Pons (tissue), 1 donor: ENCODE measurements at regions not wholly inside any gene's neighbourhood (a gene's known extent, or its start where the extent isn't known, plus 50 kb on each side); places are given as distances from the start of the nearest gene placed in this dataset.
"Not testable (repeated sequence)": the region's sequence is repeated elsewhere in the genome, so short reads cannot be mapped to it uniquely, and the experiment has no call there.

Experiments used
- DNase-seq: peaks from one replicate; pipeline ENCODE4 v3.0.0-alpha.2; 2016; ENCODE audit warnings: low spot score

DNA sequence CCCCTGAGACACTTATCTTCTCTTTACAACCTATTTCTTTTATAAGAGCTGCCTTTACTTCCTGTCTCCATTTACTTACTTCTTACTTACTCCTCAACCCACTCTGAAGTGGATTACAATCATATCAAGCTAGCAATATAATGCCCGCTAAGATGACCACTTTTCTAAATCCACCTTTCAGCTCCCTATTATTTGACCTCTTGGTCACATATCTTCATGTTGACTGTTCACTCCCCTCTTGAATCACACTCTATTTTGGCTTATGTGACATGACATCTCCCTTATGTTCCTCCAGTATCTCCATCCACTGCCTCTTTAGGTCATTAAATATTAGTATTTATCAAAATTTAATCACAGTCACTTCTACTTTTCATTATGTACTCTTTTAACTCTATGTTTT is 255.3 kb upstream of the TRPC7 start:
- DNase-seq = no peak

DNA sequence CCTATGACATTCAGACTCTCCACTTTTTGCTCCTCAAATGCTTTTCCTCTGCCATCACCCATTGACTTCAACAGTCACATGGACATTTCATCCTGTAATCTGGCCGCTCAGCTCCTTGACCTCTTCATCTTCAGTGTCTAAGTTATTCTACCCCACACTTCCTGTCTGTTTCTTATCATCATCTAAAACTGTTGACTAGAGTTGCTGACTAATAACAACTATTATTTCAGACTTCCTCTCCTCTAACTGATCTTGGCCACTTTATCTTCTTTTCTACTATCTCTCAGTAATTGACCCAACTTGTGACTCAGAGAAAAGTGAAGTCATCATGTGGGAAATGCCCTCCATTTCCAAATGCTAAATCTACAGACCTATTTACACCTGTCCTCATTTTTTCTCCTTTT is 254.7 kb upstream of the TRPC7 start:
- DNase-seq = no peak

DNA sequence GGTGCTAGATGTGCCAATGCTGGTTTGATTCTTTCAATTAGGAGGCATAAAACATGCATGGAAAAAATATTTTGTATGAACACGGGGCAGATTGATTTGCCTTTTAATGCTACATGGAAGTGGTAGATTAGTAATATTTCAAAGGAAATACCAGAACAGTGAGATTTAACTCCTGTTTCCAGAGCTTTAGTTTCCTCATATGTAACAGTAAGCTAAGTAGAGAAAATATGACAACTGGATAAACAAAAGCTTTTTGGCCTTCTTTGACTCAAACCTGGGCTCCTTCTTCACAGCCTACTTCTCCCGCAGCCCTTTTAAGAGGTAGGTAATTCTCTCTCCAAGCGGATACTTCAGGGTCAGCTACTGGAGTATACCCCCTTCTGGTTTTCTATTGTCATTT is 254.2 kb upstream of the TRPC7 start:
- DNase-seq = no peak

DNA sequence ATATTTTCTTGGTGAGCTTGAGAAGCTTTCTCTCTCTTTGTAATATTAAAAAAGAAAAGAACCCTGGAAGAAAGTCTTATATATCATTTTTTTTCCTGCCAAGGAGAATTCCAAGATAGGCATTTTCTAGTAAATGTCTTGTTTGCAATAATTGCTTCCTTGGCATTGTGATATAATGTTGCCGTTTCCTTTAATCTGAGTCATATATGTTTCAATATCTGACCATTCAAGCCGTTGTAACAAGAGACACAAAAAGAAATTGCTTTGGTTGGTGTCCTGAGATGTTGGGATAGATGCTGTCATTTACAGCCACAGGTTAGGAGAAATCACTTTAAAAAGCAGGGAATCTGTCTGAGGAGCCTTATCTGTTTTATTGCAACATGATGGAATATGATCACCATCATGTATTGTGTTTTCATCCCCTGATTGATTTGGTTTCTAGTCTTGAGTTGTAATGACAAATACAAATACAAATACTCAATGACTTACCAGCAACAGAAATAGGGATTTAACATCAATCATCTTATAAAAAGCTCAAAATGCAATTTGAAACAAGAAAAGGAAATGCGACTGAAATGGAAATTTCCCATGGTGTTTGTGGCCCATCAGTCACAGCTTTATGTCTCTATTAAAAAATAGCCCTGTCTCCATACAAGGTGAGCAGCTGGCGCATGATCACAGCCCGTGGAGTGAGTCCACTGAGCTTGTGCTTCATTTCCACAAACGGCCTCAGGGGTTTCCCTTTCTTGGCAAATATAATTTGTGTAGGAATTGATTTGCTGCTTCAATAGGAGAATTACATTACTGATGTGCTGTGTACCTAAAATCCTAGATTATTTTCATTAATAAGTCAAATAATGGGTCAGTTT is 250.1 kb upstream of the TRPC7 start:
- DNase-seq = no peak

DNA sequence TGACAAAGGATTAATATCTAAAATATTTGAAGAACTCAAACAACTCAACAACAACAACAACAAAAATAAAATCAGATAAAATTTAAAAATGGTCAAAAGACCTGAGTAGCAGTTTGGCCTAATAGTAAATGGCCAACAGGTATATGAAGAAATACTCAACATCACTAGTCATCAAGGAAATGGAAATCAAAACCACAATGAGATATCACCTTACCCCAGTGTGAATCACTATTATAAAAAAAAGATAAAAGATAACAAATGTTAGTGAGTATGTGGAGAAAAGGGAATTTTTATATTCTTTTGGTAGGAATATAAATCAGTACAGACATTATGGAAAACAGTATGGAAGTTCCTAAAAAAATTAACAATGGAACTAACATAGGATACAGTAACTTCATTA is 247.9 kb upstream of the TRPC7 start:
- DNase-seq = no peak

DNA sequence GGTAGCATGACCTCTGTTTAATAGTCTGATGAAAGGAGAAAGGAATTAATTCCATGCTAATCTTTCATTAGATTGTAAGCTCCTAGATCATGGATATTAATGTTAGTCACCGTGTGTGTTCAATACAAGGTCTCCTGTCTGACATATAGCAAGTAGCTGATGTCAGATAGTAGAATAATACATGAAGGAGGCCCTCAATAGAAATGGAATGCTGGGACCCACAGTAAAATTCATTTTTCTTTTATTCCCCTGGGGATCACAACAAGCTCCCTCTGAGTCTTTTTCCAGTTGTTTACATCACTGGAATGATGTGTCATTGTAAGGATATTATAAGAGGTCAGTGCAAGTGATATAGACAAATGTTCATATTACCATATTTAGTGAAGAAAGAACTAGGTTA is 240.3 kb upstream of the TRPC7 start:
- no peak for DNase-seq

DNA sequence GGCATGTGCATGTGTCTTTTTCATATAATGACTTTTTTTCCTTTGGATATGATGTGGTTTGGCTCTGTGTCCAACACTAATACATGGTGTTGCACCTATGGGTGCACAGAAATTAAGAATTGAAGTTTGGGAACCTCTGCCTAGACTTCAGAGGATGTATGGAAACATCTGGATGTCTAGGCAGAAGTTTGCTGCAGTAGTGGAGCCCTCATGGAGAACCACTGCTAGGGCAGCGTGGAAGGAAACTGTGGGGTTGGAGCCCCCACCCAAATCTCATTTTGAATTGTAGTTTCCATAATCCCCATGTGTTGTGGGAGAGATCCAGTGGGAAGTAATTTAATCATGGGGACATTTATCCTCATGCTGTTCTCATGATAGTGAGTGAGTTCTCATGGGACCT is 235.0 kb upstream of the TRPC7 start:
- DNase-seq = no peak

DNA sequence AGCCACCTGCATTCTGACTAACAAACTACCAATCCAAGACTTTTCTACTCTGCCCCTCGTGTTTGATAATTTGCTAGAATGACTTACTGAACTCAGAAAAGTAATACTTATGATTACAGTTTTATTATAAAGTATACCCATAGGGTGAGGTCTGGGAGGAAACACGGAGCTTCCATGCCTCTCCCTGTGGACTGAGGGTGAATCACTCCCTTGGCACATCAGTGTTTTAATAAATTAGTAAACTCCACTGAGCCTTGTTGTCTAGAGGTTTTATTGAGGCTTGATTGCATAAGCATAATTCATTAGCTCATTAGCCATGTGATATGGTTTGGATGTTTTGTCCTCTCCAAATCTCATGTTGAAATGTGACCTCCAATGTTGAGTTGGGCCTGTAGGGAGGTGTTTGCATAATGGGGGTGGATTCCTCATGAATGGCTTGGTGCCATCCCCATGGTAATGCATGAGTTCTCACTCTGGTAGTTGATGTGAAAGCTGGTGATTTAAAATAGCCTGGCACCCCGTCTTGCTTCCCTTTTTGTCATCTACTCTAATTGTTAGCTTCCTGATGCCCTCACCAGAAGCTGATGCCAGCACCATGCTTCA is 233.6 kb upstream of the TRPC7 start:
- no peak for DNase-seq

DNA sequence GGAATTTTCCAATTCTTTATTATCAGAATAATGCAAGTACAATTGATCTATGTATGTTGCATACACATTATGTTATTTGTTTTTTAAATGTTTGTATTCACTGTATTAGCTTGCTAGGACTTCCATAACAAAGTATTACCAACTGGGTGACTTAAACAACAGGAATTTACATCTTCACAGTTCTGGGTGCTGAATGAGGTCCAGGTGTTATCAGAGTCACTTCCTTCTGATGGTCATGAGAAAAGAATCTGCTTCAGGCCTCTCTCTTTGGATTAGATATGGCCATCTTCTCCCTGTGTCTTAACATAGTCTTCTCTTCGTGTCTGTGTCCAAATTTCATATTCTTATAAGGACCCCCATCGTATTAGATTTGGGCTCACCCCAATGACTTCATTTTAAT is 229.1 kb upstream of the TRPC7 start:
- no peak for DNase-seq

DNA sequence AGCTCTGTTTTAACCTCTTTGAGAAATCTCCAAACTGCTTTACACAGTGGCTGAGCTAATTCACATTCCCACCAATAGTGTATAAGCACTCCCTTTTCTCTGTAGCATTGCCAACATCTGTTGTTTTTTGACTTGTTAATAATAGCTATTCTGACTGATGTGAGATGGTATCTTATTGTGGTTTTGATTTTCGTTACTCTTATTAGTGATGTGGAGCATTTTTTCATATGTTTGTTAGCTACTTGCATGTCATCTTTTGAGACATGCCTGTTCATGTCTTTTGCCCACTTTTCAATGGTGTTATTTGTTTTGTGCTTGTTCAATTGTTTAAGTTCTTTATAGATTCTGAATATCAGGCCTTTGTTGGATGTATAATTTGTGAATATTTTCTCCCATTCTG is 225.2 kb upstream of the TRPC7 start:
- DNase-seq = no peak

DNA sequence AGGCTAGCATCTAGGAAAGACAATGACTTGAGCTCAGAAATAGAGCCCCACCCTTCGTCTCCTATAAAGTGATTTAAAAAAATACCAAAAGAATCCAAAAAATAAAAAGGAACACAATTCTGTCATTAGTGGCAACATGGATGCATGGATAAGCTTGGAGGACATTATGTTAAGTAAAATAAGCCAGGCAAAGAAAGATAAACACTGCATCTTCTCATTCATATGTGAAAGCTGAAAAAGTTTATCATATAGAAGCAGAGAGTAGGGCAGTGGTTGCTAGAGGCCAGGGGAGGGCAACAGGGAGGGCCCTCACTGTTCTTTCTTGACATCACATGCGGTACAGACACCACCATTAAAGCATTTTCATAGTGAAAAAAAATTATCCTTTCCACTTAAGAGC is 220.9 kb upstream of the TRPC7 start:
- DNase-seq = no peak

DNA sequence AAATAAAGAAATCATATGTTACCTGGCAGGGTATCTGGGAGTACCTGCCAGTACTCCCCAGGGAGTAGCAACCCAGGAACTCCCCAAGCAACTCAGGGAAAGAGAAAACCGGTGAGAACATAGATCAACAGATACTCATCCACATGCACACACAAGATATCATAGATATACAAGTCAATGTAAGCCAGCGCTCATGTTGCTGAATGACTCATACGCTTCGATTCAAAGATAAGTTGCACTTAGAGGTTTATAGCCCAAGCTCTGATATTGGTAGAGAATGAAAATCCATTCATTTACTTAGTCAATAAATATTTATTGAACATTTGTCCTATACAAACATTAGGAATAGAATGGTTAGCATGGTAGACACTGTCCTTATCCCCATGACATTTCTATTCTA is 219.1 kb upstream of the TRPC7 start:
- DNase-seq = no peak

DNA sequence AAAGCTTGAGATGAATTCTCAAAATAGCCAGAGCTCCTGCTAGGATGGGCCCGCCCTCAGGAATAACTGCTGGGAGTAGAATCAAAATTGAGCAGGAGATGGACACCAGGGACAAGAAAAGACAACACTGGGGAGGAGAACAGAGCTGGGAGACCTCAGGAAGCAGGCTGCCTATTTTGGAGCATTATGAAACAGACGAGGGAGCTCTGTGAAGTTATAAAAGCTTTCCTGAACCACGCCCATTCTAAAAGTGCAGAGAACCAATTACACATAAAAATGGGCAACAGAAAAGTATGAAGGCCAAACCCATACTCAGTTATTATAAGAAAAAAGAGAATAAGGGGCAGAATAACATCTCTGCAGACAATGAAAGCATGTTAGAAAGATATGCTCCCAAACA is 213.9 kb upstream of the TRPC7 start:
- DNase-seq = no peak

DNA sequence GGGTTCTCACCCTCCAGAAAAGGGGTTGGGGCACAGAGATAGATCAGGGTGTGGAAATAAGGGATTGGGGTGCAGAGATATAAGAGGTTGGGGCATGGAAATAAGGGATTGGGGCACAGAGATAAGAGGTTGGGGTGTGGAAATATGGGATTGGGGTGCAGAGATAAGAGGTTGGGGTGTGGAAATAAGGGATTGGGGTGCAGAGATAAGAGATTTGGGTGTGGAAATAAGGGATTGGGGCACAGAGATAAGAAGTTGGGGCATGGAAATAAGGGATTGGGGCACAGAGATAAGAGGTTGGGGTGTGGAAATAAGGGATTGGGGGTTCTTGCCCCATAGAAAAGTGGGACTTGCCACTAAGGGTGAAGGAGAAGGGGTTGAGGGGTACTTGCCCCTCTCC is 204.5 kb upstream of the TRPC7 start:
- DNase-seq = not testable (repeated sequence)

DNA sequence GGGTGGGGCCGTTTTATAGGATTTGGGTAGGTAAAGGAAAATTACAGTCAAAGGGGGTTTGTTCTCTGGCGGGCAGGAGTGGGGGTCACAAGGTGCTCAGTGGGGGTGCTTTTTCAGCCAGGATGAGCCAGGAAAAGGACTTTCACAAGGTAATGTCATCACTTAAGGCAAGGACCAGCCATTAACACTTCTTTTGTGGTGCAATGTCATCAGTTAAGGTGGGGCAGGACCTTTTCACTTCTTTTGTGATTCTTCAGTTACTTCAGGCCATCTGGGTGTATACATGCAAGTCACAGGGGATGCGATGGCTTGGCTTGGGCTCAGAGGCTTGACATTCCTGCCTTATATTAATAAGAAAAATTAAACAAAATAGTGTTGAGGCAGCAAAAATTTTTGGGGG is 200.1 kb upstream of the TRPC7 start:
- DNase-seq = not testable (repeated sequence)

DNA sequence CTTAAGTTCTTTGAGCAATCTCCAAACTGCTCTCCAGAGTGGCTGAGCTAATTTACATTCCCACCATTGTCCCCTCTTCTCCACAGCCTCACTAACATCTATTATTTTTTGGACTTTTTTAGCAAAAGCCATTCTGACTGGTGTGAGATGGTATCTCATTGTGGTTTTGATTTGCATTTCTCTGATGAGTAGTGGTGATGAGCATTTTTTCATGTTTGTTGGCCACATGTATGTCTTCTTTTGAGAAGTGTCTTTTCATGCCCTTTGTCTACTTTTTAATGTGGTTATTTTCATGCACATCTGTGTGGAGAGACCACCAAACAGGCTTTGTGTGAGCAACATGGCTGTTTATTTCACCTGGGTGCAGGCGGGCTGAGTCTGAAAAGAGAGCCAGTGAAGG is 199.7 kb upstream of the TRPC7 start:
- DNase-seq = not testable (repeated sequence)

DNA sequence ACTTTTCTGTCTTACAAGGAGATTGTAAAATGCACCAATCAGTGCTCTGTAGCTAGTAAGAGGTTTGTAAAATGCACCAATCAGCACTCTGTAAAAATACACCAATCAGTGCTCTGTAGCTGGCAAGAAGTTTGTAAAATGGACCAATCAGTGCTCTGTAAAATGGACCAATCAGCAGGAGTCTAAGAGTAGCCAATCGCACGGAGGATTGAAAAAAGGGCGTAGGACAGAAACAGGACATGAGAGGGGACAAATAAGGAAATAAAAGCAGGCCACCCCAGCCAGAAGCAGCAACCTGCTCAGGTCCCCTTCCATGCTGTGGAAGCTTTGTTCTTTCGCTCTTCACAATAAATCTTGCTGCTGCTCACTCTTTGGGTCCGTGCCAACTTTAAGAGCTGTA is 199.1 kb upstream of the TRPC7 start:
- DNase-seq = not testable (repeated sequence)

DNA sequence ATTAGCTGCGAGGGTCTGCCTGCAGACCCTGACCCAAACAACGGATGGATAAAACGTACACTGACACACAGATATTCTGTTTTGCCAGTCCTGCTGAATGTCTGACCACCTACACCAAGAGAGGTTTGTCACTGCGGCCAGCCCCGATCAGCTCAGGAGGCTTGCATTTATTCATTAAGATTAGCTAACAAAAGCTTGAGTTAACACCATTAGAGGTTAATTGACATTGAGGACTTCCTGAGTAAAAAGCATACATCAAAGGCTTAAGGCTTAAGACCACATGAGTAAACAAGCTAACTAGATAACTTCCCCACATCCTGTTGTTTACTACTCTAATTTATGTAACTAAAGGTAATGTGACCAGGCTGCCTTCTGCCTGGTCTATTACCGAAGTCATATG is 198.1 kb upstream of the TRPC7 start:
- no peak for DNase-seq

DNA sequence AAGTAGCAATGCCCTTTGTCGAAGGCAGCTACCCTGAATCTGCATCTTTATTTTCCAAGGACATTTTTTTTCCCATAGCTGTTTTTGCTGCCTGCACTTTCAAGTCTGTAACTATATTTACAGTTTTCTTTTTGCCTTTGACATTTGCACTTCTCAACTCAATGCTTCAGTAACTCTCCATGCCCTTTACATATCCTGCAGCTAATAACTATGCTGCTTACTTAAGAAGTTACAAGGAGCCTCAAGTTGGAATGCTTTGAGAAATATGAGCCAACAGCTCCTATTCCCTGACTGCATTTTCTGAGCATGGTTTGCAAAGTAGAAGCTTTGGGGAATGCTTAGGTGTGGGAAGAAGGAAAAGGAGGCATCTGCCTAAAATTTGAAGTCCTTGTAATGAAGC is 194.8 kb upstream of the TRPC7 start:
- DNase-seq = no peak

DNA sequence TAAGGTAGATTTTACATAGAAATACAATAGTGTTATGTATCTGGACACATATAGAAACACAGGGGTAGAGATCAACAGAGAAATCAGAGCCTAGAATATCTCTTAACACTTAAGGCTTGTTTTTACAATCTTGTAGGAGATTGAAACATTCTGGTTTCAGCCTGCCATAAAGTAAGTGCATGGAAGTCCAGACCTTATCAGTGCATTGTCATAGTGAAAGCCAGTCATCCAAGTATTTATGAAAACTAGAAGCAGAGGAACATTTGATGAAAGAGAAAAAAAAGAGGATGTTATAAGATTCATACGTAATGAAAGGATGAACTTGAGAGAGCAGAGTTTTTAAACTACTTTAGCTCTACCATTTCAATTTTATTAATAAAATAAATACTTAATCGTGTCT is 194.3 kb upstream of the TRPC7 start:
- no peak for DNase-seq

DNA sequence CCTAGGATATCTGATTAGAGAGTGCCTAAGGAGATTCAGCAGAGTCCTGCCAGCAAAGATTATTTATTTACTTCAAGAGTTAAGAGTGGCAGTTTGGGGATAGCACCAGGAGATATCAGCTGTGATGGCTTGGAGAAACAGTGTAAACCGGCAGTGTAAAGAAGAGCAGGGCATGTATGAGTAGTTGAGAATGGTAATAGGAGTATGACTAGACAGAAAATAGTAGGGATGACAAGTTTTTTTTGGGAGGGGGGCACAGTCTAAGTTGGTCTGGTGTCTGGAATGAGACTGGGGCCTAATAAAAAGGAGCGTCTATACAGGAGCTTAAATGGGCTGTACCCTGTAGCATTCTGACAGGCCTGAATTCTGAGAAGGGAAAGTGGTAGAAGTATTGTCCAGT is 181.8 kb upstream of the TRPC7 start:
- DNase-seq = not testable (repeated sequence)

DNA sequence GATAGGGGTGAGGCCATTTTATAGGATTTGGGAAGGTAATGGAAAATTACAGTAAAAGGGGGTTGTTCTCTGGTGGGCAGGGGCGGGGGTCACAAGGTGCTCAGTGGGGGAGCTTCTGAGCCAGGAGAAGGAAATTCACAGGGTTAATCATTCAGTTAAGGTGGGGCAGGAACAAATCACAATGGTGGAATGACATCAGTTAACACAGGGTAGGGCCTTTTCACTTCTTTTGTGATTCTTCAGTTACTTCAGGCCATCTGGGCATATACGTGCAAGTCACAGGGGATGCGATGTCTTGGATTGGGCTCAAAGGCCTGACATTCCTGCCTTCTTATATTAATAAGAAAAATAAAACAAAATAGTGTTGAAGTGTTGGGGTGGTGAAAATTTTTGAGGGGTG is 181.1 kb upstream of the TRPC7 start:
- not testable (repeated sequence) for DNase-seq

DNA sequence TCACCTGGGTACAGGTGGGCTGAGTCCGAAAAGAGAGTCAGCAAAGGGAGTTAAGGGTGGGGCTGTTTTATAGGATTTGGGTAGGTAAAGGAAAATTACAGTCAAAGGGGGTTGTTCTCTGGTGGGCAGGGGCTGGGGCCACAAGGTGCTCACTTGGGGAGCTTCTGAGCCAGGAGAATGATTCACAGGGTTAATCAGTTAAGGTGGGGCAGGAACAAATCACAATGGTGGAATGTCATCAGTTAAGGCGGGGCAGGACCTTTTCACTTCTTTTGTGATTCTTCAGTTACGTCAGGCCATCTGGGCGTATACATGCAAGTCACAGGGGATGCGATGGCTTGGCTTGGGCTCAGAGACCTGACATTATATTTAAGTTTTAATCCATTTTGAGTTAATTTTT is 179.7 kb upstream of the TRPC7 start:
- not testable (repeated sequence) for DNase-seq

DNA sequence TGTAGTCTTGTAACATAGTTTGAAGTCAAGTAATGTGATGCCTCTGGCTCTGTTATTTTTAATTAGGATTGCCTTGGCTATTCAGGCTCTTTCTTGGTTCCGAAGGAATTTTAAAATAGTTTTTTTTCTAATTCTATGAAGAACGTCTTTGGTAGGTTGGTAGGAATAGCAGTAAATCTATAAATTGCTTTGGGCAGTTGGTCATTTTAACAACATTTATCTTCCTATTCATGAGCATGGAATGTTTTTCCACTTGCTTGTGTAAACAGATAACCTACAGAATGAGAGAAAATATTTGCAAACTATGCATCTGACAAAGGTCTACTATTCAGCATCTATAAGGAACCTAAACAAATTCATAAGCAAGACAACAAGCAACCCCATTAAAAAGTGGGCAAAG is 173.2 kb upstream of the TRPC7 start:
- no peak for DNase-seq
